ENCODE measurements at regions not wholly inside any gene's neighbourhood (a gene's known extent, or its start where the extent isn't known, plus 50 kb on each side); places are given as distances from the start of the nearest gene placed in this dataset.

DNA sequence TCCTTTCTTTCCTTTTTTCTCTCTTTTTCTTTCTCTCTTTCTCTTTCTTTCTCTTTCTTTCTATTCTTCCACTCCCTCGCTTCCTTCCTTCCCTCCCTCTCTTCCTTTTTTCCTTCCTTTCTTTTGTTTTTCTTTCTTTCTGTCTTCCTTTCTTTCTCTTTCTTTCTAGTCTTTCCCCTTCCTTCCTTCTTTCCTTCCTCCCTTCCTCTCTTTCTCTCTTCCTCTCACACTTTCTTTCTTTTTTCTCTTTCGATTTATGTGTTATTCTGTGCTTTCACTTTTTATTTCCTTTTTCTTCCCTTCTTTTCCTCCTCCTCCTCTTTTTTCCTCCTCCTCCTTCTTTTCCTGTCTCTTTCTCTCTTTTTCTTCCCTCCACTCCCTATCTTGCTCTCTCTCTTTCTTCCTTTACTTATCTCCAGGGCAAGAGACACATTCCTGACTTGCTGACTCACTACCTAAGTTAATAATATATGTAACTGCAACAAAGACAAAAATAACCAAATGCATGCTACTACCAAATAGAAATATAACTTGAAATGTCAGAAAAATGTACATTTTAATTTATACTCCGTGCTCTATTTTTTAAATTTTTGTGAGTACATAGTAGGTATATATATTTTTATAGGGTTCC lies 445.5 kb downstream of the GABRG2 start:
- no peaks in the 10 kb centered on the region for H3K36me3 ChIP-seq (ENCODE audit: control insufficient read depth, insufficient read depth, low read length)
- no peak overlapping the region for H3K4me3 ChIP-seq (ENCODE audit: low read depth, low read length)
- TF ChIP-seq, protein P1, sequence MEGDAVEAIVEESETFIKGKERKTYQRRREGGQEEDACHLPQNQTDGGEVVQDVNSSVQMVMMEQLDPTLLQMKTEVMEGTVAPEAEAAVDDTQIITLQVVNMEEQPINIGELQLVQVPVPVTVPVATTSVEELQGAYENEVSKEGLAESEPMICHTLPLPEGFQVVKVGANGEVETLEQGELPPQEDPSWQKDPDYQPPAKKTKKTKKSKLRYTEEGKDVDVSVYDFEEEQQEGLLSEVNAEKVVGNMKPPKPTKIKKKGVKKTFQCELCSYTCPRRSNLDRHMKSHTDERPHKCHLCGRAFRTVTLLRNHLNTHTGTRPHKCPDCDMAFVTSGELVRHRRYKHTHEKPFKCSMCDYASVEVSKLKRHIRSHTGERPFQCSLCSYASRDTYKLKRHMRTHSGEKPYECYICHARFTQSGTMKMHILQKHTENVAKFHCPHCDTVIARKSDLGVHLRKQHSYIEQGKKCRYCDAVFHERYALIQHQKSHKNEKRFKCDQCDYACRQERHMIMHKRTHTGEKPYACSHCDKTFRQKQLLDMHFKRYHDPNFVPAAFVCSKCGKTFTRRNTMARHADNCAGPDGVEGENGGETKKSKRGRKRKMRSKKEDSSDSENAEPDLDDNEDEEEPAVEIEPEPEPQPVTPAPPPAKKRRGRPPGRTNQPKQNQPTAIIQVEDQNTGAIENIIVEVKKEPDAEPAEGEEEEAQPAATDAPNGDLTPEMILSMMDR (IDR thresholded peaks at IDR 0.05; ENCODE audit: insufficient read depth, low read length, poor library complexity, severe bottlenecking) = no peak
- no peak for DNase-seq (ENCODE audit: low read depth)
- H3K27me3 ChIP-seq (ENCODE audit: control insufficient read depth, insufficient read depth, low read length) = no peaks in the 10 kb centered on the region

- no peak for DNase-seq (ENCODE audit: low read depth)
- TF ChIP-seq, protein P1 (IDR thresholded peaks at IDR 0.05; ENCODE audit: insufficient read depth, low read length, poor library complexity, severe bottlenecking) = no peak
- no peaks in the 10 kb centered on the region for H3K36me3 ChIP-seq (ENCODE audit: control insufficient read depth, insufficient read depth, low read length)
- no peaks in the 10 kb centered on the region for H3K27me3 ChIP-seq (ENCODE audit: control insufficient read depth, insufficient read depth, low read length)
- no peak overlapping the region for H3K4me3 ChIP-seq (ENCODE audit: low read depth, low read length)
Observed at GRCh38 chr5:162514116-162514515, 446.5 kb downstream of the GABRG2 start.

DNA sequence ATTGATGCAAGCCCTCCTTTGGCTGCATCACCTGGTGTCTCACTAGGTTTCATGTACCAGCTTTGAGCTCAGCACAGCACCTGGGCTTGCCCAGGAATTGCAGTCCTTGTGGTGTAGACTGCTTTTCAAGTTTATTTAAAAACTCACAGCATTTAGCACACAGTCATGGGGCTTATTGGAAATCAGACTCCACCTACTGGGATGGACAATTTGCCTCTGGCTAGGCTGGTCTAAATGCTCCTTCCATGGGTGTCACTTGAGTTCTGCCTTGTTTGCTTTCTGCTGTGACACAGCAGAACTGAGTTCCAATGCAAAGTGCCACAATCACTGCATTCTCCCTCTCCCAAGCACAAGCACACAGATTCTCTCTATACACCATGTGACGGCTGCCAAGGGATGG lies 453.3 kb downstream of the GABRG2 start:
- no peak for DNase-seq (ENCODE audit: low read depth)
- Histone ChIP-seq H3K27me3 (ENCODE audit: control insufficient read depth, insufficient read depth, low read length) (no peaks in the 10 kb centered on the region), H3K4me3 (ENCODE audit: low read depth, low read length) (no peak overlapping the region), H3K36me3 (ENCODE audit: control insufficient read depth, insufficient read depth, low read length) (no peaks in the 10 kb centered on the region)
- TF ChIP-seq, protein P1 (IDR thresholded peaks at IDR 0.05; ENCODE audit: insufficient read depth, low read length, poor library complexity, severe bottlenecking) = no peak

- H3K27me3 ChIP-seq (ENCODE audit: control insufficient read depth, insufficient read depth, low read length) = no peaks in the 10 kb centered on the region
- TF ChIP-seq, protein P1 (IDR thresholded peaks at IDR 0.05; ENCODE audit: insufficient read depth, low read length, poor library complexity, severe bottlenecking) = no peak
- no peaks in the 10 kb centered on the region for H3K36me3 ChIP-seq (ENCODE audit: control insufficient read depth, insufficient read depth, low read length)
- DNase-seq (ENCODE audit: low read depth) = no peak
- H3K4me3 ChIP-seq (ENCODE audit: low read depth, low read length) = no peak overlapping the region
Observed at GRCh38 chr5:162529209-162529608, 461.6 kb downstream of the GABRG2 start.

DNA sequence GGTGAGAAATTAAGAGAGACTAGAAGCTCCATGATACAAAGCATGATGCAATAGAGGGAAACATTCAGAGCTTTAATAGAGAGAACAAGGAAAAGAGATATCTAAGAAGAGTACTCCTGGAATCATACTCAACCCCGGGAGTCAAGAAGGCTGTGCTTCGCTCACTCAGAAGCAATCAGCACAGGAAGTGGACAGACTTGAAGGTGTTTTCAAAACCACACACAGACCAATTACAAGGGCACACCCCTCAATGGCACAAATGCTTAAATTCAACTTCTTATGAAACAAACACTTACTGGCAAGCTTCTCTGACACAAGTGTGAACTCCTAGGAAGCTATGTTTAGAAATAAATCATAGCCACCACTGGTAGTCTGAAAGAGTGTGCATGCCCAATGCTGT lies 462.3 kb downstream of the GABRG2 start:
- no peaks in the 10 kb centered on the region for H3K27me3 ChIP-seq (ENCODE audit: control insufficient read depth, insufficient read depth, low read length)
- H3K36me3 ChIP-seq (ENCODE audit: control insufficient read depth, insufficient read depth, low read length) = no peaks in the 10 kb centered on the region
- TF ChIP-seq, protein P1 (IDR thresholded peaks at IDR 0.05; ENCODE audit: insufficient read depth, low read length, poor library complexity, severe bottlenecking) = no peak
- no peak for DNase-seq (ENCODE audit: low read depth)
- H3K4me3 ChIP-seq (ENCODE audit: low read depth, low read length) = no peak overlapping the region

- Histone ChIP-seq H3K36me3 (ENCODE audit: control insufficient read depth, insufficient read depth, low read length) (no peaks in the 10 kb centered on the region), H3K27me3 (ENCODE audit: control insufficient read depth, insufficient read depth, low read length) (no peaks in the 10 kb centered on the region), H3K4me3 (ENCODE audit: low read depth, low read length) (no peak overlapping the region)
- TF ChIP-seq, protein P1 (IDR thresholded peaks at IDR 0.05; ENCODE audit: insufficient read depth, low read length, poor library complexity, severe bottlenecking) = no peak
- DNase-seq (ENCODE audit: low read depth) = no peak
Observed at GRCh38 chr5:162543437-162543836, 475.9 kb downstream of the GABRG2 start.
